DND-41 (cell line): ENCODE measurements at regions not wholly inside any gene's neighbourhood (a gene's known extent, or its start where the extent isn't known, plus 50 kb on each side); places are given as distances from the start of the nearest gene placed in this dataset.

Experiments
- ATAC-seq: fragments of 200-7000 bp; cut with Tn5 transposase; 3 replicates; pipeline ENCODE4 v1.9.1; 2021; ENCODE audit warnings: low read depth; ENCODE audit not compliant: insufficient read depth
- DNase-seq: peaks from one replicate; pipeline ENCODE4 v3.0.0-alpha.2; 2020
- H2AFZ ChIP-seq: 2 replicates; pipeline ENCODE4 v1.6.0; 2012; ENCODE audit warnings: low read depth, low read length
- H3K27ac ChIP-seq: 2 replicates; pipeline ENCODE4 v1.5.1; 2012; ENCODE audit warnings: low read length, inconsistent platforms
- H3K27me3 ChIP-seq: fragments of 200-600 bp; sonication (generic); 2 replicates; pipeline ENCODE4 v1.6.0; 2012; ENCODE audit warnings: low read length, mild to moderate bottlenecking, inconsistent platforms; ENCODE audit not compliant: insufficient read depth, poor library complexity
- H3K36me3 ChIP-seq: 2 replicates; pipeline ENCODE4 v1.5.1; 2012; ENCODE audit warnings: low read length, inconsistent platforms; ENCODE audit not compliant: insufficient read depth
- H3K4me1 ChIP-seq: 2 replicates; pipeline ENCODE4 v1.5.1; 2012; ENCODE audit warnings: mild to moderate bottlenecking, low read length; ENCODE audit not compliant: insufficient read depth
- H3K4me2 ChIP-seq: 2 replicates; pipeline ENCODE4 v1.6.0; 2012; ENCODE audit warnings: mild to moderate bottlenecking, moderate library complexity, low read length, inconsistent platforms; ENCODE audit not compliant: insufficient read depth
- H3K4me3 ChIP-seq, 2 experiments: fragments of 200-600 bp in 1 of 2; shearing (Covaris generic) in 1 of 2; 2 replicates each; pipeline ENCODE4 v1.5.1; 2012 to 2016; ENCODE audit warnings: inconsistent platforms in 2 of 2, low read length in 2 of 2, mild to moderate bottlenecking in 2 of 2, low read depth in 1 of 2, moderate library complexity in 1 of 2
- H3K79me2 ChIP-seq: 2 replicates; pipeline ENCODE4 v1.6.0; 2012; ENCODE audit warnings: low read length, inconsistent platforms; ENCODE audit not compliant: insufficient read depth
- H3K9ac ChIP-seq: 2 replicates; pipeline ENCODE4 v1.6.0; 2012; ENCODE audit warnings: low read depth, mild to moderate bottlenecking, inconsistent platforms, low read length, moderate library complexity
- H3K9me3 ChIP-seq: 2 replicates; pipeline ENCODE4 v1.5.1; 2012; ENCODE audit warnings: low read length, moderate library complexity, mild to moderate bottlenecking, inconsistent platforms; ENCODE audit not compliant: insufficient read depth, severe bottlenecking
- H4K20me1 ChIP-seq: 2 replicates; pipeline ENCODE4 v1.6.0; 2012; ENCODE audit warnings: low read length; ENCODE audit not compliant: insufficient read depth
- CTCF ChIP-seq: IDR thresholded peaks from 2 replicates; pipeline ENCODE4 v1.5.1; 2012; ENCODE audit warnings: borderline replicate concordance, low read length, moderate library complexity, mild to moderate bottlenecking; ENCODE audit not compliant: poor library complexity, severe bottlenecking; ENCODE audit errors: extremely low read depth
- EZH2 ChIP-seq: IDR thresholded peaks from 3 replicates; pipeline ENCODE4 v1.6.1; 2012; ENCODE audit warnings: borderline replicate concordance, low read depth, mild to moderate bottlenecking, moderate library complexity, low read length, inconsistent platforms; ENCODE audit not compliant: severe bottlenecking

- no peaks in the 10 kb centered on the region for H3K27me3 ChIP-seq
- H3K4me2 ChIP-seq, result no peak overlapping the region
- no peak overlapping the region for H3K27ac ChIP-seq
- no peak overlapping the region for H2AFZ ChIP-seq
- no peak for DNase-seq
- no peaks in the 10 kb centered on the region for H3K36me3 ChIP-seq
- no peak overlapping the region for H3K9ac ChIP-seq
- no peaks in the 10 kb centered on the region for H3K9me3 ChIP-seq
- TF ChIP-seq EZH2 (no peak), CTCF (no peak)
- ATAC-seq, result no peak
- no peaks in the 10 kb centered on the region for H3K79me2 ChIP-seq
- no peaks in the 10 kb centered on the region for H3K4me1 ChIP-seq
- no peaks in the 10 kb centered on the region for H4K20me1 ChIP-seq
- no peak overlapping the region for H3K4me3 ChIP-seq
Measured at GRCh38 chr13:68291595-68291994, 1061.5 kb upstream of the PCDH9 start.

GRCh38 chr13:68275758-68276157 lies 1045.6 kb upstream of the PCDH9 start:
- no peaks in the 10 kb centered on the region for H4K20me1 ChIP-seq
- no peak for DNase-seq
- no peaks in the 10 kb centered on the region for H3K79me2 ChIP-seq
- H3K9ac ChIP-seq, result no peak overlapping the region
- H3K36me3 ChIP-seq, result no peaks in the 10 kb centered on the region
- no peak for ATAC-seq
- H3K27ac ChIP-seq, result no peak overlapping the region
- H3K4me2 ChIP-seq, result no peak overlapping the region
- no peaks in the 10 kb centered on the region for H3K27me3 ChIP-seq
- H3K4me3 ChIP-seq, result no peak overlapping the region
- no peaks in the 10 kb centered on the region for H3K4me1 ChIP-seq
- TF ChIP-seq EZH2 (no peak), CTCF (no peak)
- H2AFZ ChIP-seq, result no peak overlapping the region
- no peaks in the 10 kb centered on the region for H3K9me3 ChIP-seq

- no peaks in the 10 kb centered on the region for H3K9me3 ChIP-seq
- H3K4me2 ChIP-seq, result no peak overlapping the region
- H4K20me1 ChIP-seq, result no peaks in the 10 kb centered on the region
- H3K9ac ChIP-seq, result no peak overlapping the region
- no peak overlapping the region for H3K4me3 ChIP-seq
- no peaks in the 10 kb centered on the region for H3K79me2 ChIP-seq
- TF ChIP-seq EZH2 (no peak), CTCF (no peak)
- no peak overlapping the region for H2AFZ ChIP-seq
- DNase-seq (no peak), ATAC-seq (no peak)
- H3K27me3 ChIP-seq, result no peaks in the 10 kb centered on the region
- no peaks in the 10 kb centered on the region for H3K4me1 ChIP-seq
- no peaks in the 10 kb centered on the region for H3K36me3 ChIP-seq
- H3K27ac ChIP-seq, result no peak overlapping the region
Measured at GRCh38 chr13:68272652-68273051, 1042.5 kb upstream of the PCDH9 start.

- no peaks in the 10 kb centered on the region for H4K20me1 ChIP-seq
- H3K79me2 ChIP-seq, result no peaks in the 10 kb centered on the region
- DNase-seq (no peak), ATAC-seq (no peak)
- H3K4me2 ChIP-seq, result no peak overlapping the region
- no peaks in the 10 kb centered on the region for H3K4me1 ChIP-seq
- no peak overlapping the region for H3K4me3 ChIP-seq
- no peak overlapping the region for H2AFZ ChIP-seq
- no peaks in the 10 kb centered on the region for H3K9me3 ChIP-seq
- no peak overlapping the region for H3K9ac ChIP-seq
- no peaks in the 10 kb centered on the region for H3K27me3 ChIP-seq
- H3K36me3 ChIP-seq, result no peaks in the 10 kb centered on the region
- TF ChIP-seq CTCF (no peak), EZH2 (no peak)
- H3K27ac ChIP-seq, result no peak overlapping the region
Measured at GRCh38 chr13:68264692-68265091, 1034.6 kb upstream of the PCDH9 start.
